NCI-H748 (cell line): ENCODE measurements at regions not wholly inside any gene's neighbourhood (a gene's known extent, or its start where the extent isn't known, plus 50 kb on each side); places are given as distances from the start of the nearest gene placed in this dataset.

Experiments used
- DNase-seq: peaks from one replicate; lab custom pipeline; 2025; ENCODE audit not compliant: unreplicated experiment; lab: John Stamatoyannopoulos, UW

GRCh38 chr11:37695283-37695682, 1097.2 kb upstream of the RAG2 start:
- no peak for DNase-seq

- DNase-seq: no peak
Observed at GRCh38 chr11:37689951-37690350, 1091.9 kb upstream of the RAG2 start.

- no peak for DNase-seq
Observed at GRCh38 chr11:37688456-37688855, 1090.4 kb upstream of the RAG2 start.

GRCh38 chr11:37687130-37687529, 1089.1 kb upstream of the RAG2 start:
- DNase-seq: no peak

- DNase-seq: no peak
Observed at GRCh38 chr11:37671321-37671720, 1073.3 kb upstream of the RAG2 start.

- no peak for DNase-seq
Observed at GRCh38 chr11:37666960-37667359, 1068.9 kb upstream of the RAG2 start.

GRCh38 chr11:37657645-37658044, 1059.6 kb upstream of the RAG2 start:
- DNase-seq: peak; percentile 2

- no peak for DNase-seq
Observed at GRCh38 chr11:37647767-37648166, 1049.7 kb upstream of the RAG2 start.

GRCh38 chr11:37643968-37644367, 1045.9 kb upstream of the RAG2 start:
- DNase-seq: no peak

GRCh38 chr11:37642296-37642695, 1044.3 kb upstream of the RAG2 start:
- no peak for DNase-seq

- no peak for DNase-seq
Observed at GRCh38 chr11:37632748-37633147, 1034.7 kb upstream of the RAG2 start.

GRCh38 chr11:37630866-37631265, 1032.8 kb upstream of the RAG2 start:
- no peak for DNase-seq

GRCh38 chr11:37623778-37624177, 1025.7 kb upstream of the RAG2 start:
- DNase-seq: no peak

GRCh38 chr11:37621662-37622061, 1023.6 kb upstream of the RAG2 start:
- no peak for DNase-seq

GRCh38 chr11:37616291-37616690, 1018.3 kb upstream of the RAG2 start:
- no peak for DNase-seq

GRCh38 chr11:37613031-37613430, 1015.0 kb upstream of the RAG2 start:
- DNase-seq: no peak

GRCh38 chr11:37612146-37612545, 1014.1 kb upstream of the RAG2 start:
- no peak for DNase-seq

- DNase-seq: no peak
Observed at GRCh38 chr11:37605229-37605628, 1007.2 kb upstream of the RAG2 start.

- DNase-seq: no peak
Observed at GRCh38 chr11:37598381-37598780, 1000.3 kb upstream of the RAG2 start.

- DNase-seq: no peak
Observed at GRCh38 chr11:37597776-37598175, 999.7 kb upstream of the RAG2 start.

- DNase-seq: no peak
Observed at GRCh38 chr11:37595845-37596244, 997.8 kb upstream of the RAG2 start.

- DNase-seq: no peak
Observed at GRCh38 chr11:37574361-37574760, 976.3 kb upstream of the RAG2 start.

- no peak for DNase-seq
Observed at GRCh38 chr11:37572491-37573171, 974.6 kb upstream of the RAG2 start.
